SHP77 (cell line): ENCODE measurements at regions not wholly inside any gene's neighbourhood (a gene's known extent, or its start where the extent isn't known, plus 50 kb on each side); places are given as distances from the start of the nearest gene placed in this dataset.

Experiments
- DNase-seq, 2 experiments: peaks; one replicate each; lab custom pipeline; 2025; lab: John Stamatoyannopoulos, UW

DNA sequence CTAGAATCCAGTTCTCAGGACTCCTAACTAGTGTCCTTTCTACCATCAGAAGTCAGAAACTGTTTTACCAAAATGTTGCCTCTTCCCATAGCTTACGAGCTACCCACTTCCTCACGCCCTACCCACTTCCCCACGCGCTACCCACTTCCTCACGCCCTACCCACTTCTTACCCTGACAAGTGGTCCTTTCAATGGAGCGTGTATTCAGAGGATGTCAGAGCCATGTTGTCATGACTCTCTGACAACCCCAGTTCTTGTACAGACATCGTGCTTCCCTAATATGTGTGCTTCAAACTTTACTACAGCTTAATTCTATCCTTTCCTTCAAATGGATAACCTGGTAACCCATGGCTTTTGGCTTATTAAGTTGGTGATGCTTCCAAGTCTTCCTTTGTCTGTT is 84.8 kb upstream of the PHF14 start:
- no peak for DNase-seq

DNA sequence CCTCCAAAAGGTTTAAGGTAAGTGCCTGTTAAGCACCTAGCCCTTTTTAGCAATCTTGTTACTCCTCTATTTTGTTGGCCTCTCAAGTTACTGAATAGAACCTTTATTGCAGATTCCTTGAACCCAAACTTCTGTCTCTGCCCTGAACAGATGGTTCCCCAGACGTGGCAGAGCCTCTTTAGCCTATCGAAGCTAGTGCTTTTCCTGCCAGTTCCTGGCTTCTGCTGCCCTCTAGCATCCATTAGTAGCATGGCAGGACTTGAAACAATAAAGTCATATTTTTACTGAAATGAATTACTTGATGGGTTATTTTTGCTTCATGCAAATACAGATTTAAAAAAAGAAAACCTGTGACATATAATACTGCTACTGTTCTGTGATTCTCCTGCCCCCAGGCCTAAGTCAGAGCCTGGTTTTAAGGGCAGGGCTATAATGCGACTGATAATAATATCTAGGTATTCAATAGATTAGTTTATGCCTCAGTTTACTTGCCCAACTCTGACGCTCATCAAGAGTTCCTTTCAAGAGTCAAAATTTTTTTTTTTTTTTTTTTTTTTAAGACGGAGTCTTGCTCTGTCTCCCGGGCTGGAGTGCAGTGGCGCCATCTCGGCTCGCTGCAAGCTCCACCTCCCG is 84.3 kb upstream of the PHF14 start:
- DNase-seq, result peak; percentile 68 to 69

DNA sequence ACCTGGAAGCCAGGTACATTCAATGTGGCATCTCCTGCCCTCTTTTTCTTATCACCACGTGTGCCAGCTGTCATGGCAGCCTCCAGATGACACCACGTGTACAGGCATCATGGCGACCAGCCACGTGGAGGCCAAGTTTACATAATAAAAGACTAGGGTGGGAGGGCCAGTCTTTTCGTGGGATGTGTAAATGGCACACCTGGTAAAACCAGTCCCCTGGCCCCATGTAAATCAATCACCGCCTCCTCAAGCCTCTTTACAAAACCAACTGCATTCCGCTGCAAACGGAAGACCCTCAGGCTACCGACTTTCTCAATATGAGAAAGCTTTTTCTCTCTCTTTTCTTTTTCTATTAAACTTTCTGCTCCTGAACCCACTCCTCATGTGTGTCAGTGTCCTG is 65.1 kb upstream of the PHF14 start:
- no peak for DNase-seq

DNA sequence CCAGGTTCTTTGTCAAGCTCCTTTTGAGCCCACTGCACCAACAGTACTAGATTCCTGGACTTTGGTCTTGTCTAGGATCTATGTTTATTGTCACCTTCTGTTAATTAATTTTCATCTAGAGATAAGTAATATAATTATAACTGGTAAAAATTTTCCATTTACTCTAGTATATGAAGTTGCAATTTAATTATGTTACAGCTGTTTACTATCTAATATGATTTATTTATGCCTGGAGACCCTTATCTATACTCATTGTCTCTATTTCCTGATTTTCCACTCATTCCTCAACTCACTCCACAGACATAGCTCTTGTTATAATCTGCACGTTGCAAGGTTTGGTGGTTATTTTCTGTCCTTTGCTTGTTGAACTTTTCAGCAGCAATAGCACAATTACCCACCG is 63.2 kb upstream of the PHF14 start:
- DNase-seq, result no peak

DNA sequence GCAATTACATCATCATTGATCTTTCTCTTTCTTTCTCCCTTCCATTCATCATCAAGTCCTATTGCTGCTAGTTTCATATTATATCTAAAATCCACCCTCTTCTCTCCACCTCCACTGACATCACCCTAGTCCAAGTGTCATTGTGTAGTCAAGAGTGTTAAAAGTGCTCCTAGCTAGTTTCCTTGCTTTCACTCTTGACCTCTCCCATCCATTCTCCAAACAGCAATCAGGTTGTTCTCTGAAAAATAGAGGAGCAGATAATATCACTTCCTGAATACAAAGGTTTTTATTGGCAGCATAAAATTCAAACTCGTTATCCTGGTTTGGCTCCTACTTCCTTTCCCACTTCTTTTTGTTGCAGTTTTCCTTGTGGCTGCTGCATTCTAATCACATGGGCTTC is 61.6 kb upstream of the PHF14 start:
- no peak for DNase-seq

DNA sequence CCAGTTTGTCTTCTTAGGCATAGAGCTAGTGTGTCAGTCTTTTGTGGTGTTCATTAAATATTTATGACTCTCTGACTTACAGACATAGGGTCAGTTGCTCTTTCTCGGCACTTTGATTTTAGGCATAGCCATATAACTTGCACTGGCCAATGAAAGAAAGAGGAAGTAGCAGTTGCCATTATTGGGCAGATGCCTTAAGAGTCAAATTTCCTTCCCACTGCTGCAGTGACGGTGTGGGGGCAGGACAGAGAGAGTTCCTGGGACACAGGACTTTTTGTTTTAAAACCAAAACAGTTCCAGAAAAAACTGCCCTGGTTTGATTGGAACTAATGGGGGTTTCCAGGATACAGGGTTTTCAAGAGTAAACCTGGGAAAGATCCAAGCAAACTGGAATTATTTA is 60.2 kb upstream of the PHF14 start:
- DNase-seq, result no peak

DNA sequence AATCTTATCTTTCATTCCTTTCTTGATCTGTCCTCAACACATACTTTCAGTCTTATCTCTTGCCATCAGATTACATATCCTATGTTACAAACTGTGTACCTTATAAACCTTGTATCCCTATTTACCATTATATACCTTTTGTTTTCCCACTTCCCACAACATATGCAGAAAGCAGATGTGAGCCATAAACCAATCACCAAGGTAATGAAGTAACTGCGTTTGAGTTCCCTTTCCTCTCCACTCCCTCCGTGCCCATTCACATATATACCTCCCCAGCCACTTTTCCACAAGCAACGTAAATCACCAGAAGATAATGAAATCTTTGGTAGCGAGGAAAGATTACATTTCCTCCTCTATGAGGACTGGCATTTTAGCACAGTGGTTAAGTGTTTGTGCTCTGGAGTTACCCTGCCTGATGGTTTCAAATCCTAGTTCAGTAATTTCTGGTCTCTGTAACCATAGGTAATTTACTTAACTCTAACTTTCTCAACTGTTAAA is 55.5 kb upstream of the PHF14 start:
- no peak for DNase-seq

DNA sequence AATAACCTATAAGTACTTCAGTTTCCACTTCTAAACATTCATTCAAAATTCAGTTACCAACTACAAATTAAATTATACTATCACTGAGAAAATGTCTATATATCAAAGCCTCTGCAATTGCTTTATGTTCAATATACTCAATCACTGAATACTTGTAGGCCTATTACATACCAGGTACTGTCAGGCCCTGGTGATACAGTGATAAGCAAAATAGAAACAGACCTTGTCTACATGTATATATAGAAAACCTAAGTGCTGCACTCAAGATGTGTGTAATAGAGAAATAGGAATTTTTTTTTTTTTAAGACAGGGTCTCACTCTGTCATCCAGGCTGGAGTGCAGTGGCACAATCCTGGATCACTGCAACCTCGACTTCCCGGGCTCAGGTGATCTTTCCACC is 53.7 kb upstream of the PHF14 start:
- no peak for DNase-seq
